Activated T-cell treated with anti-CD3 and anti-CD28 coated beads, Interleukin-2, amount 50 U/mL, for 72 hours (primary cell): ENCODE measurements at regions not wholly inside any gene's neighbourhood (a gene's known extent, or its start where the extent isn't known, plus 50 kb on each side); places are given as distances from the start of the nearest gene placed in this dataset.

Experiments
- ATAC-seq, 2 donors: fragments of 150-1000 bp; cut with Tn5 transposase; replicated peaks in 1 of 2; 2 replicates each; pipeline ENCODE4 v1.10.0; 2021; ENCODE audit warnings: moderate library complexity in 2 of 2, mild to moderate bottlenecking in 1 of 2
- DNase-seq, 2 donors: peaks; one replicate each; pipeline ENCODE4 v3.0.0; 2021 to 2022; ENCODE audit warnings: mixed read lengths in 1 of 2
- H3K27ac Mint-ChIP-seq: one replicate; pipeline ENCODE4 v1.8.0; 2022; ENCODE audit warnings: mild to moderate bottlenecking, moderate library complexity, mixed read lengths
- H3K27me3 Mint-ChIP-seq: one replicate; pipeline ENCODE4 v1.8.0; 2022; ENCODE audit warnings: low read depth, mixed read lengths
- H3K36me3 Mint-ChIP-seq, 2 donors: one replicate each; pipeline ENCODE4 v1.8.0; 2022; ENCODE audit warnings: mixed read lengths in 2 of 2, mild to moderate bottlenecking in 1 of 2; ENCODE audit not compliant: insufficient read depth in 2 of 2
- H3K4me1 Mint-ChIP-seq: one replicate; pipeline ENCODE4 v1.8.0; 2022; ENCODE audit warnings: low read depth, mixed read lengths
- H3K4me3 Mint-ChIP-seq, 2 donors: one replicate each; pipeline ENCODE4 v1.8.0; 2022; ENCODE audit warnings: mild to moderate bottlenecking in 2 of 2, mixed read lengths in 2 of 2, moderate library complexity in 2 of 2
- H3K9me3 Mint-ChIP-seq, 2 donors: one replicate each; pipeline ENCODE4 v1.8.0; 2022; ENCODE audit warnings: mixed read lengths in 2 of 2

DNA sequence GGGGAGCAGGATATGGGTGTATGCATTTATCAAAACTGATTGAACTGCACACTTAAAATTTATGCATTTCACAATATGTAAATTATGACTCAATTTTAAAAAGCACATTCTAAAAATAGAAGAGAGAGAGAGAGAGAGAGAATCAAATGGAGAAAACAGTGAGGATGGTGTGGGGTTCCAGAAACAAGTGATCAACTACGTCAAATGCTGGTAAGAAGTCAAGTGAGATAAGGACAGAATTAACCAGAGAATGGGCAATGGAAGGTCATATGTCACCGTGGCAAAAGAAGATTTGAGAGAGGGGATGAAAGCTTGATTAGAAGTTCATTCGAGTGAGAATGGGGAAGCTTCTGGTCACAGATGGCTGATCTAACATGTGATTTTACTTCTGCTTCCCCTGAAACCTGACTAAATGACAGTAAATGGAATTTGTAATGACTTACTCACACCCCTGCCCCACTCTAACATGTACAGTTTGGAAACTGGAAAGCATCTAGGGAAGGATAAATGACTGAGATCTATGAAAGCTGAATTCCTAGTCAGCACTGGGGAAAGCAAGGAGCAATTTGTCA is 276.5 kb upstream of the AMIGO2 start:
- ATAC-seq (peak; percentile 78 to 82), DNase-seq (peak; percentile 42 to 56)
- Mint-ChIP-seq H3K4me1 (peaks cover 82% of the 10 kb centered on the region), H3K4me3 (peak overlapping the region; percentile 51 to 65), H3K9me3 (peaks cover 0 to 6% of the 10 kb centered on the region in 2 donors), H3K27me3 (no peaks in the 10 kb centered on the region), H3K36me3 (peaks cover 26 to 31% of the 10 kb centered on the region in 2 donors), H3K27ac (peak overlapping the region; percentile 98)

DNA sequence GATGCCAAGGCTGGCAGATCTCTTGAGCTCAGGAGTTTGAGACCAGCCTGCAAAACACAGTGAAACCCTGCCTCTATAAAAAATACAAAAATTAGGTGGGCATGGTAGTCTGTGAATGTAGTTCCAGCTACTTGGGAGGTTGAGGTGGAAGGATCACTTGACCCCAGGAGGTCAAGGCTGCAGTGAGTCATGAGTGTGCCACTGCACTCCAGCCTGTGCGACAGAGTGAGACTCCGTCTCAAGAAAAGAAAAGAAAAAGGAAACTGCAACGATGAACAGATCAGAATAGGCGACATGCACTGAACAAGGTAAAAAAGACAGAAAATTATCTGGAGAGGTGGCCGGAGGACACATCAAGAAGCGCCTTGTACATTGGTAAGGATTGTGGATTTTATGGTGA is 273.7 kb upstream of the AMIGO2 start:
- H3K9me3 Mint-ChIP-seq: no peaks in the 10 kb centered on the region
- H3K27me3 Mint-ChIP-seq: no peaks in the 10 kb centered on the region
- DNase-seq (no peak), ATAC-seq (no peak)
- H3K4me1 Mint-ChIP-seq: peaks cover 93% of the 10 kb centered on the region
- H3K4me3 Mint-ChIP-seq: peak overlapping the region; percentile 79 to 87
- peak overlapping the region; percentile 82 for H3K27ac Mint-ChIP-seq
- peaks cover 19 to 21% of the 10 kb centered on the region in 2 donors for H3K36me3 Mint-ChIP-seq

DNA sequence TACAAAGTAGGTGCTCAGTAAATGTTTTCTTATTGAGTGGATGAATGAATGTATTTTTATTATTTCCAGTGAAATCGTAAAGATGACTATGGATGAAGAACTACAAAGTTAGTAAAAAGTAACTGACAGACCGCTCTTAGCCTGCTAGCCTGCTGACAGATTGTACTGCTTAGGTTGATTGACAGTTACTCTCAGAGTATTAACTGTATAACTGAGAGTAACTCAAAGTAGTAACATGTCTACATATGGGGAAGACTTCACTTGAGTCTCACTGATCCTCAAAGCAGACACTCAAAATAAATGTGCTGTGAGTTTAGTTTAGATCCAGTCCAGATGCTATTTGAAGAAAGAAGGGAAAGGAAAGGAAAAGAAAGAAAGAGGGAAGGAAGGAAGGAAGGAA is 272.3 kb upstream of the AMIGO2 start:
- H3K27ac Mint-ChIP-seq: peak overlapping the region; percentile 90
- peaks cover 87% of the 10 kb centered on the region for H3K4me1 Mint-ChIP-seq
- H3K4me3 Mint-ChIP-seq: peak overlapping the region; percentile 55 to 71

DNA sequence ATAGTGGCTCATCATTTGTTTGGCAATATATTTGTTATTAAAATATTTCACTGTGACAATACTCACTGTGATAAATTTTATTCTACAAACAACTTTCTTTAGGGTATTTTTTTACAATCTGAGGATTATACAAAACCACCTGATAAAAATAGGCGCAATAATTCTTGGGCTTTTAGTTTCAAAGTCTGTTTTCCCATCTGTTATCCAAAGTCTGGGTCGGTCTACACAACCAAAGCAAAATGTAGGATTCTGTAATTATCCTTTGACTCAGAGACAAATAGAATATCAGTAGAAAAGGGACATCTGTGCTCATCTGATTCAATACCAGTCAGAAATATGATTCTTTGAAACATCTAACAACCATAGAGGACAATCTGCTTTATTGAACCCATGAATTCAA is 271.8 kb upstream of the AMIGO2 start:
- peaks cover 87% of the 10 kb centered on the region for H3K4me1 Mint-ChIP-seq
- no peak for ATAC-seq
- H3K9me3 Mint-ChIP-seq: no peaks in the 10 kb centered on the region
- H3K36me3 Mint-ChIP-seq: peaks cover 7 to 12% of the 10 kb centered on the region in 2 donors
- peak overlapping the region; percentile 90 for H3K27ac Mint-ChIP-seq
- DNase-seq: no peak
- peak overlapping the region in 1 of 2 donors; percentile 71 for H3K4me3 Mint-ChIP-seq
- H3K27me3 Mint-ChIP-seq: no peaks in the 10 kb centered on the region

More for the DNA sequence above, 272.3 kb upstream of the AMIGO2 start:
- no peaks in the 10 kb centered on the region for H3K27me3 Mint-ChIP-seq
- ATAC-seq: no peak
- no peak for DNase-seq
- H3K36me3 Mint-ChIP-seq: peaks cover 10 to 15% of the 10 kb centered on the region in 2 donors
- no peaks in the 10 kb centered on the region for H3K9me3 Mint-ChIP-seq

DNA sequence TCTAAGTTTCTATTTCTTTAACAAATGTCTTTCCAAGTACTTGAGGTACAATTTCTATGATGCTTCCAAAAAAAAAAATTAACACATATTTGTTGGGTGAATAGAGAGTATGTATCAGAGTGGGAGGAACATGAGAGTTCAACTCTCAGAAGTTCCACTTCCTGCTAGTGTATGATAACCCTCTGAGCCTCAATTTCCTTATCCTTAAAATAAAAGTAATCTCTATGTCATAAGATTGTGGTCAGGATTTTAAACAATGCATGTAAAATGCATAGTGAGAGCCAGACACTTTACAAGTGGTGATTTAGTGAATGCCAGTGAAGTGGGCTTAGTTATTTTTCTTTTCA is 270.3 kb upstream of the AMIGO2 start:
- no peak for DNase-seq
- Mint-ChIP-seq H3K4me3 (peak overlapping the region; percentile 77 to 82), H3K27me3 (no peaks in the 10 kb centered on the region), H3K36me3 (peaks cover 5 to 6% of the 10 kb centered on the region in 2 donors), H3K4me1 (peaks cover 87% of the 10 kb centered on the region), H3K9me3 (no peaks in the 10 kb centered on the region), H3K27ac (peak overlapping the region; percentile 99)
- ATAC-seq: peak; percentile 85

DNA sequence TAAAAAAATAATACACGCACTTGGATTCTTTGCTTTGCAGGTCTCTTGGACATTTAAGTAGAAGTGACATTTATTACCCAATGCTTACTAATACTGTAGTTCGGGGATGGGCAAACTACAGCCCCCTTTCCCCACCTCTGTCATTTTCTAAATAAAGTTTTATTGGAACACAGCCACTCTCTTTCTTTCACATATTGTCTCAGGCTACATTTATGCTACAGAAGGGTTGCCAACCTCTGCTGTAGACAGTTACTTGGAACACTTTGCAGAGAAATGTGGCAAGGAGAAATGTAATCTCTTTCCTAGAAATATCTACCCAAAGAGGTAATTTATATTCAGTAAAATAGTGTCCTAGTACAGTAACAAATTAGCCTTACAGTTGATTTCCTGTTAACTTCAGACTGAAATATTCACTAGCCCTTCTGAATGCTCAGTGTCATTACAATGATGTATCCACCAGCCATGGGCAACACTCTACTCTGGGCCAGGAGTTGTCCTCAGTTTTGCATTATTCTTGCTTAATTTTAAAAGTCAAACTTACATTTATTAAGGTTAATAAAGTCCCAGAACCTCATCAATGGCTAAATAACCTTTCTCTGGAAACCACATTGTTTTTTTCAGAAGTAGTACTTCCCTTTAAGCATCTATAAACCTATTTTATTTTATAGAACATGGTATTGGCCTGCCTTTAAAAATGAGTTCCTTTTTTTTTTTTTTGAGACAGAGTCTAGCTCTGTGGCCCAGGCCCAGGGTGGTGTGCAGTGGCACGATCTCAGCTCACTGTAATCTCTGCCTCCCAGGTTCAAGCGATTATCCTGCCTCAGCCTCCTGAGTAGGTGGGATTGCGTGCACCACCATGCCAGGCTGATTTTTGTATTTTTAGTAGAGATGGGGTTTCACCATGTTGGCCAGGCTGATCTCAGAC is 269.6 kb upstream of the AMIGO2 start:
- Mint-ChIP-seq H3K36me3 (peaks cover 5 to 6% of the 10 kb centered on the region in 2 donors), H3K4me1 (peaks cover 89% of the 10 kb centered on the region), H3K27ac (peak overlapping the region; percentile 99), H3K4me3 (peak overlapping the region; percentile 77 to 82), H3K27me3 (no peaks in the 10 kb centered on the region), H3K9me3 (no peaks in the 10 kb centered on the region)
- ATAC-seq (peak; percentile 53 to 62), DNase-seq (peak in 1 of 2 donors; percentile 28)

DNA sequence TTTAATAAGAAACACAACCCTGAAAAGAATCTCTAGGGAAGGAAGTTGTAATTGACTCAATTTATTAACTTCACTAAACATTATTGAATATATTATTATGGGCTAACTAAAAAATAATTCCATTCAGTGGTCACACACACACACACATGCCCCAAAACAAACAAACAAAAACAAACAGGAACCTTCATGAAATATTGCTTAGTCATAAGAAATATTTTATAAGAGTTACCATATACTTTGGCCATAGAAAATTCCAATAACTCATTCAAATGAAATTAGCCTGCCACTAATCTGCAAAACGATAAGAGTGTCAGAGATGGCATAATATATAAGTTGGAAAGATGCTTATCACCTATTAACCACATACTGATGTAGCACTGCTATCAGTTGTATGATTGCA is 268.4 kb upstream of the AMIGO2 start:
- Mint-ChIP-seq H3K4me3 (peak overlapping the region in 1 of 2 donors; percentile 22), H3K4me1 (peaks cover 91% of the 10 kb centered on the region), H3K36me3 (peaks cover 3 to 5% of the 10 kb centered on the region in 2 donors), H3K27me3 (no peaks in the 10 kb centered on the region), H3K27ac (peak overlapping the region; percentile 99), H3K9me3 (peaks cover 0 to 2% of the 10 kb centered on the region in 2 donors)
- DNase-seq (no peak), ATAC-seq (no peak)

DNA sequence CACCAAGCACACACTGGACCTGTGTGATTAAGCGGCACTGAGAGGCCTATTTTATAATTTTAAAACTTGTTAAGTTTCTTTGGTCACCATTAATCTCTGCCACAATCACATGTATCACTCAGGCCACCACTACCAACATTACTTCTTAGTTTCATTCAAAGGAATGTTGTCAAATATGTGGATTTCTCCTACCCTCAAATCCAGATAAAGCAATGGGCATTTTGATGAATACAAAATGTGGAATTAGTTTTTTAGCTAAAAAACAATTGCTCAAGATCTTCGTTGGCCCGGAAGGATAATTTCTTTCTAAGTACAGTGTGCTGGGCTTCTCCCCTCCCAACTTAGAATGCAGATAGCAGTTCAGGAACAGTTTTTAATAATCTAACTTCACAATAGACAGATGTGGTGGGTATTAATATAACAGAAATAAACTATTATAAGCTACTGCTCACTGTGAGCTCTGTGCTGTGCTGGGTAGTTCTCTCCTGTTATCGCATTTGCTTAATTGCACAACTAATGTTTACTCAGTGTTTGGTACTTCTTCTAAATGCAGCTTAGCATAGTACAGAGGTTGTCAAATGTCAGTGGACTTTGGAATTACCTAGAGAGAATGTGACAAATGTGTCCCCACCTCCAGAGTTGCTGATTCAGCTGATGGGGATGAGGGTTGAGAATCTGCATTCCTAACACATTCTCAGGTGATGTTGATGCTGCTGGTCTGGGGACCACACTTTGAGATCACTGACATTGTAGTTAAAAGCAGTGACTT is 266.7 kb upstream of the AMIGO2 start:
- no peak for ATAC-seq
- H3K4me1 Mint-ChIP-seq: peaks cover 73% of the 10 kb centered on the region
- no peak overlapping the region for H3K27ac Mint-ChIP-seq
- no peak overlapping the region for H3K4me3 Mint-ChIP-seq
- peaks cover 4 to 8% of the 10 kb centered on the region in 2 donors for H3K36me3 Mint-ChIP-seq
- no peaks in the 10 kb centered on the region for H3K27me3 Mint-ChIP-seq
- no peak for DNase-seq
- peaks cover 0 to 2% of the 10 kb centered on the region in 2 donors for H3K9me3 Mint-ChIP-seq

DNA sequence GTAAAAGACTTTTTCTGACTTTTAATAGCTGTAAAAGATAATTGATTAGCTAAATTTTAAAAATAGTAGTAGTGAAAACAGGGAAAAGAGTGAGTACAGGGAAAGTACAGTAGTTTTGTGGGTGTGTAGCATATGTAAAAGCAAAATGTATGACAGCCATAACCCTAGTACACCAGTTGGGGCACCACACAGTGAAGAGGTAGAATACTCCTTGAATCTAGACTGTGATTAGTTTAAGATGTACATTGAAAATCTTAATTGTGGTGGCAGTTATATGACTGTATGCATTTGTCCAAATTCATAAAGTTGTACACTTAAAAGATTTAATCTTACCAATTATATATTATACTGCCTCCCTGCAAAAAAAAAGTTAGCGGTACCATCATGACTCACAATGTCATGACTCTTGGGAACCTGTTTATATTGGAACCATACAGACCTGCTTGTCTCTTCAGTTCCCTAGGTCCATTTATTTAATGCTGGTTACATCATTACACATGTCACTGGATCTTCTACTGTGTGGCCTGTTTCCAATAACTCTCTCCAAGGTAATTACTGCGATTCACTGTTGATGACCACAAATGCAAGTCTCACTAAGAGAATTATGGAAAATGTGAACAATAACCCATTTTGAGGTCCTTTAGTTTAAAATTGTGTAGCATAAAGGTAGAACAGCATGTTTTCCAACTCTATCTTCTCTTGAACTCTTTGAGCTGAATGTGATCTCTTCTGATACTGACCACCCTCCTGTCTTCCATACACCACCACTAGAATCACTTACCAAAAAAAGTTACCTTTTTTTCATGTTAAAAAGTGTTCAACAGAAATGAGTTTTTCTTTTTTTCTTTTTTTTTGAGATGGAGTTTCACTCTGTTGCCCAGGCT is 264.2 kb upstream of the AMIGO2 start:
- no peak overlapping the region for H3K4me3 Mint-ChIP-seq

DNA sequence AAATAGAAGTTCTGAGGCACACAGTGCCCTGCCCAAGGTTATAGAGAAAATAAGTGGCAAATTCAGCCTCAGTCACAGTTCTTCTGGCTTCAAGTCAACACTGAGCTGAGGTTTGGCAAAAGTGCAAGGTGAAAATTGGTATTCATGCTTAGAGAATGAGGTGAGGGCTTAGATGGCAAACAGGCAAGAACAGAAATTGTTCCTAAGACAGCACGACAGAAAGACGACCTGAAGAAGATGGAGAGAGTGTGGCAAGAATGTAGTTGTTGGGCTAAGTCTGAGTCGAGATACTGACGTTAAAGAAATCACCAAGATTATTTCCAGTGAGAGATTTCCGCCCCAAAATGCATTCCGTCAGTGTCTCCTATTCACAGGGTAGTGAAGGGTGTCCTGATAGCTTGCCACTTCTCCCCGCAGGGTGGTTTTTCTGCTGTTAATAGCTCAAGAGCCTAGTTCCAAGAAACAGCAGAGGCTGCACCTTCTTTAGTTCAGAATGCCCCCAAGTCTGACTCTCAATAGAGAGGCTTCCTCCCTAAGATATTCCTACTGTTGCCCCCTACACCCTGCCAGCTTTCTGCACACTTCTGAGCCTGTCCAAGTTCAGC is 260.8 kb upstream of the AMIGO2 start:
- no peak for DNase-seq
- Mint-ChIP-seq H3K4me3 (no peak overlapping the region), H3K27me3 (no peaks in the 10 kb centered on the region), H3K36me3 (peaks cover 19 to 31% of the 10 kb centered on the region in 2 donors), H3K4me1 (peaks cover 45% of the 10 kb centered on the region), H3K9me3 (peaks cover 12% of the 10 kb centered on the region in 2 donors), H3K27ac (no peak overlapping the region)
- no peak for ATAC-seq

More for the DNA sequence above, 264.2 kb upstream of the AMIGO2 start:
- no peak for DNase-seq
- Mint-ChIP-seq H3K27me3 (no peaks in the 10 kb centered on the region), H3K9me3 (peaks cover 0 to 2% of the 10 kb centered on the region in 2 donors), H3K36me3 (peaks cover 4 to 8% of the 10 kb centered on the region in 2 donors), H3K4me1 (peaks cover 49% of the 10 kb centered on the region), H3K27ac (peak overlapping the region; percentile 65)
- peak; percentile 39 to 45 for ATAC-seq

DNA sequence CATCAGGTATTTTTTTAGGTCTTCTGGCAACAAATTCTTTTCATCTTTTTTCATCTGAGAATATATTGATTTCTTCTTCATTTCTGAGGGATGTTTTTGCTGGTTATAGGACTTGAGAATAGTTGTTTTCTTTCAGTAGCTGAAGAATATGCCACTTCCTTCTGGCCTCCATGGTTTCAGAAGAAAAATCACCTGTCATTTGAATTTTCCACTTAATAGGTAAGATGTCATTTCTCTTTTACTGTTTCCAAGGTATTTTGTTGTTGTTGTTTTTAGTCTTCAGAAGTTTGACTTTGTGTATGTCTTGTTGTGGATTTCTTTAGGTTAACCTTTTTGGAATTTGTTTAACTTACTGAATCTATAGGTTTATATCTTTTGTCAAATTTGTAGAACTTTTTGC is 257.8 kb upstream of the AMIGO2 start:
- Mint-ChIP-seq H3K36me3 (peaks cover 16 to 30% of the 10 kb centered on the region in 2 donors), H3K4me3 (no peak overlapping the region), H3K27me3 (no peaks in the 10 kb centered on the region), H3K27ac (no peak overlapping the region), H3K4me1 (peaks cover 47% of the 10 kb centered on the region), H3K9me3 (peaks cover 11 to 12% of the 10 kb centered on the region in 2 donors)
- ATAC-seq (no peak), DNase-seq (no peak)
